Activated CD4-positive, alpha-beta memory T cell treated with anti-CD3 and anti-CD28 coated beads, Interleukin-2, amount 10 ng/mL, durations not matched to agents 7 days and 5 days (primary cell): ENCODE measurements at regions not wholly inside any gene's neighbourhood (a gene's known extent, or its start where the extent isn't known, plus 50 kb on each side); places are given as distances from the start of the nearest gene placed in this dataset.

Experiments
- CTCF ChIA-PET: fragments of 350-600 bp; sonication (Branson Sonifier 250); formaldehyde crosslinking; loops from one replicate; lab custom pipeline; 2021; ENCODE audit warnings: antibody characterized with exemption, inconsistent platforms; lab: Charles Lee
- POLR2A ChIA-PET: fragments of 350-600 bp; sonication (Branson Sonifier 250); formaldehyde crosslinking; loops from one replicate; lab custom pipeline; 2021; ENCODE audit warnings: antibody characterized with exemption; lab: Charles Lee
- DNase-seq: peaks from one replicate; pipeline ENCODE4 v3.0.0-alpha.2; 2020
- H3K27ac Mint-ChIP-seq: one replicate; pipeline ENCODE4 v1.8.0; 2021; ENCODE audit warnings: mild to moderate bottlenecking, mixed read lengths
- H3K27me3 Mint-ChIP-seq: one replicate; pipeline ENCODE4 v1.8.0; 2021; ENCODE audit warnings: mixed read lengths
- H3K36me3 Mint-ChIP-seq: one replicate; pipeline ENCODE4 v1.8.0; 2021; ENCODE audit warnings: low read depth, mixed read lengths
- H3K4me1 Mint-ChIP-seq: one replicate; pipeline ENCODE4 v1.8.0; 2021; ENCODE audit warnings: mixed read lengths
- H3K4me3 Mint-ChIP-seq: one replicate; pipeline ENCODE4 v1.8.0; 2021; ENCODE audit warnings: mild to moderate bottlenecking, mixed read lengths
- H3K9me3 Mint-ChIP-seq: one replicate; pipeline ENCODE4 v1.8.0; 2021; ENCODE audit warnings: mixed read lengths

DNA sequence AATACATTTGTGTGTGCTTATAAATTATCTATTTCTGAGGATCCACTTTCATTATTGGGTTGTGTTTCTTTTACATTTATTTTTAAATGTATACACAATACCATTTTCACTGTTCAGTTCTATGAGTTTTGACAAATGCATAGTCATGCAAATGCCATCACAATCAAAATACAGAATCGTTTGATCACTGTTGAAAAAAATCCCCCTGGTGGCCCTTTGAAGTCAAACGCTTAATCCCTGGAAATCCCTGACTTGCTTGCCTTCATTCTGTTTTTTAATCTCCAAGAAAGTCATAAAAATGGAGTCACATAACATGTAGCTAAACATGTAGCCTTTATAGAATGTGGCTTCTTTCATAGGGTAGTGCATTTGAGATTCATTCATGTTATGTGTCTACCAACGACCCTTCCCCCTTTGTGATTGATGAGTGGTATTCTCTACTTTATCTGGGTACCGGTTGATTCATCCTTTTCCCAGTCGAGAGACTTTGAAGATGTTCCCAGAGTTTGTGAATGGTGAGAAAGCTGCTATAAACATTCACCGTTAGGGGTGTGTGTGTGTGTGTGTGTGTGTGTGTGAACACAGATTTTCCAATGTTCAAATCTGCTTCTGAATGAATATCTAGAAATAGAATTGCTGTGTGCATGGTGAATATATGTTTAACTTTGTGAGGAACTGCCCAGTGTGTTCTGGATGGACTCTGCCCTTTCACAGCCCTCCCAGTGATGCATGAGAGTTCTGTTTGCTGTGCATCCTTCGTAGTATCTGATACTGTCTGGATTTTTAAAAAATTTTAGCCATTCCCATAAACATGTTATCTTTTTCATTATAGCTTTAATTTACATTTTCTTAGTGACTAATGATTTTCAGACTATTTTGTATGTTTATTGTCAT is 173.6 kb downstream of the GALR1 start:
- peaks cover 6% of the 10 kb centered on the region for H3K27me3 Mint-ChIP-seq
- no peaks in the 10 kb centered on the region for H3K4me1 Mint-ChIP-seq
- no peak overlapping the region for H3K27ac Mint-ChIP-seq
- ChIA-PET POLR2A (no interaction called here), CTCF (no interaction called here)
- H3K36me3 Mint-ChIP-seq: no peaks in the 10 kb centered on the region
- no peak for DNase-seq
- no peak overlapping the region for H3K4me3 Mint-ChIP-seq
- H3K9me3 Mint-ChIP-seq: no peaks in the 10 kb centered on the region

DNA sequence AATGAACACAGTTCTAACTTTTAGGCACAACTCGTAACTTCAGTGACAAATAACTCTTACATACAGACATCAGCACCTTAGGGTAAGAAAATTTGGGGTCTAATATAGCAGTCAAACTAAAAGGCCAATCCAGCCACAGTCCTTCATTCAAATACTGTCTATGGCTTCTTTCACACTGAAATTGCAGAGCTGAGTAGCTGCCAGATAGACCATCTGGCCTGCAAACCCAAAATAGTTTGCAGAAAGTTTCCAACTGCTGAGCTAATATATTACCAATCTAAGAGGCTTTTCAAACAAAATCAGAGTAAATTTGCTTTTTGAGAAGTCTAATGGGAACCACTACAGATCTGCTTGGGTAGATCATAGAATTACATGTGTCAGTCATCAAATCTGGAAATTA is 183.4 kb downstream of the GALR1 start:
- no peak for DNase-seq
- H3K27ac Mint-ChIP-seq: no peak overlapping the region
- ChIA-PET POLR2A (no interaction called here), CTCF (no interaction called here)
- H3K4me1 Mint-ChIP-seq: no peaks in the 10 kb centered on the region
- peaks cover 18% of the 10 kb centered on the region for H3K27me3 Mint-ChIP-seq
- H3K4me3 Mint-ChIP-seq: no peak overlapping the region
- H3K9me3 Mint-ChIP-seq: no peaks in the 10 kb centered on the region
- no peaks in the 10 kb centered on the region for H3K36me3 Mint-ChIP-seq

- no peaks in the 10 kb centered on the region for H3K9me3 Mint-ChIP-seq
- ChIA-PET CTCF (no interaction called here), POLR2A (no interaction called here)
- H3K4me3 Mint-ChIP-seq: no peak overlapping the region
- H3K36me3 Mint-ChIP-seq: no peaks in the 10 kb centered on the region
- H3K27ac Mint-ChIP-seq: no peak overlapping the region
- DNase-seq: no peak
- no peaks in the 10 kb centered on the region for H3K4me1 Mint-ChIP-seq
- peaks cover 7% of the 10 kb centered on the region for H3K27me3 Mint-ChIP-seq
Measured at GRCh38 chr18:77439888-77440287, 190.2 kb downstream of the GALR1 start.

- no peaks in the 10 kb centered on the region for H3K4me1 Mint-ChIP-seq
- no peaks in the 10 kb centered on the region for H3K9me3 Mint-ChIP-seq
- H3K4me3 Mint-ChIP-seq: no peak overlapping the region
- peaks cover 6% of the 10 kb centered on the region for H3K27me3 Mint-ChIP-seq
- CTCF ChIA-PET: no interaction called here
- no peak overlapping the region for H3K27ac Mint-ChIP-seq
- H3K36me3 Mint-ChIP-seq: no peaks in the 10 kb centered on the region
- no peak for DNase-seq
- POLR2A ChIA-PET: no interaction called here
Measured at GRCh38 chr18:77442393-77442792, 192.7 kb downstream of the GALR1 start.

GRCh38 chr18:77444385-77444784 is 194.7 kb downstream of the GALR1 start:
- H3K27ac Mint-ChIP-seq: no peak overlapping the region
- no peaks in the 10 kb centered on the region for H3K4me1 Mint-ChIP-seq
- no peaks in the 10 kb centered on the region for H3K9me3 Mint-ChIP-seq
- POLR2A ChIA-PET: no interaction called here
- no peak overlapping the region for H3K4me3 Mint-ChIP-seq
- CTCF ChIA-PET: no interaction called here
- H3K36me3 Mint-ChIP-seq: no peaks in the 10 kb centered on the region
- DNase-seq: no peak
- peaks cover 11% of the 10 kb centered on the region for H3K27me3 Mint-ChIP-seq

DNA sequence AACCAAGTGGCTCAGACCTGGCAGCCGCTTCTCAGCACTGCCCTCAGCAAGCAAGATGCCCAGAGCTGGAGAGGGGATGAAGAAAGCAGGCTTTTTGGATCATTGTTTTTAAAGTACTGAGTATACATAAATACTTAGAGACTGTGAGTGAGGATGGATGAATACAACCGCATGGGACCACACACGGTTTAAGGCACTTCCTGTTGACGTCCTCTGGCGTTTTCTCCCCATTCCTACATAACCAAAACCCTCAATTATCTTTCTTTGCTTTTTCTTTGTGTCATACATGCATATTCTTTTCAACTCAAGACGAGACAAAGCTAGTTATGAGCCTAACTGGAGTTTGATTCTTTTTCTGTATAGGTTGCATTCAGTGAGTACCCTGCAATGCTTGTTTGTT is 198.4 kb downstream of the GALR1 start:
- H3K36me3 Mint-ChIP-seq: no peaks in the 10 kb centered on the region
- ChIA-PET CTCF (no interaction called here), POLR2A (no interaction called here)
- H3K4me3 Mint-ChIP-seq: no peak overlapping the region
- no peak for DNase-seq
- H3K9me3 Mint-ChIP-seq: no peaks in the 10 kb centered on the region
- H3K27me3 Mint-ChIP-seq: peaks cover 21% of the 10 kb centered on the region
- H3K27ac Mint-ChIP-seq: no peak overlapping the region
- no peaks in the 10 kb centered on the region for H3K4me1 Mint-ChIP-seq

- Mint-ChIP-seq H3K36me3 (no peaks in the 10 kb centered on the region), H3K4me1 (no peaks in the 10 kb centered on the region), H3K27me3 (peaks cover 15% of the 10 kb centered on the region), H3K27ac (no peak overlapping the region), H3K4me3 (no peak overlapping the region), H3K9me3 (no peaks in the 10 kb centered on the region)
- ChIA-PET CTCF (no interaction called here), POLR2A (no interaction called here)
- DNase-seq: no peak
Measured at GRCh38 chr18:77455004-77455403, 205.4 kb downstream of the GALR1 start.

GRCh38 chr18:77457681-77458080 is 208.0 kb downstream of the GALR1 start:
- peaks cover 10% of the 10 kb centered on the region for H3K27me3 Mint-ChIP-seq
- POLR2A ChIA-PET: no interaction called here
- H3K9me3 Mint-ChIP-seq: no peaks in the 10 kb centered on the region
- CTCF ChIA-PET: no interaction called here
- H3K27ac Mint-ChIP-seq: no peak overlapping the region
- H3K4me3 Mint-ChIP-seq: no peak overlapping the region
- no peaks in the 10 kb centered on the region for H3K4me1 Mint-ChIP-seq
- DNase-seq: no peak
- H3K36me3 Mint-ChIP-seq: no peaks in the 10 kb centered on the region

- no peak for DNase-seq
- no peaks in the 10 kb centered on the region for H3K36me3 Mint-ChIP-seq
- ChIA-PET CTCF (no interaction called here), POLR2A (no interaction called here)
- no peaks in the 10 kb centered on the region for H3K9me3 Mint-ChIP-seq
- peaks cover 16% of the 10 kb centered on the region for H3K27me3 Mint-ChIP-seq
- H3K4me1 Mint-ChIP-seq: no peaks in the 10 kb centered on the region
- no peak overlapping the region for H3K27ac Mint-ChIP-seq
- no peak overlapping the region for H3K4me3 Mint-ChIP-seq
Measured at GRCh38 chr18:77461062-77461688, 211.5 kb downstream of the GALR1 start.

- CTCF ChIA-PET: no interaction called here
- H3K9me3 Mint-ChIP-seq: no peaks in the 10 kb centered on the region
Measured at GRCh38 chr18:77464917-77465316, 215.3 kb downstream of the GALR1 start.

GRCh38 chr18:77466890-77467289 is 217.2 kb downstream of the GALR1 start:
- CTCF ChIA-PET: no interaction called here
- no peak for DNase-seq
- H3K27me3 Mint-ChIP-seq: peaks cover 30% of the 10 kb centered on the region
- no peaks in the 10 kb centered on the region for H3K4me1 Mint-ChIP-seq
- H3K36me3 Mint-ChIP-seq: no peaks in the 10 kb centered on the region
- POLR2A ChIA-PET: no interaction called here
- H3K4me3 Mint-ChIP-seq: no peak overlapping the region
- no peak overlapping the region for H3K27ac Mint-ChIP-seq
- H3K9me3 Mint-ChIP-seq: no peaks in the 10 kb centered on the region

More at GRCh38 chr18:77464917-77465316, 215.3 kb downstream of the GALR1 start:
- H3K27me3 Mint-ChIP-seq: peaks cover 29% of the 10 kb centered on the region
- no peaks in the 10 kb centered on the region for H3K36me3 Mint-ChIP-seq
- H3K27ac Mint-ChIP-seq: no peak overlapping the region
- no peak overlapping the region for H3K4me3 Mint-ChIP-seq
- POLR2A ChIA-PET: no interaction called here
- no peaks in the 10 kb centered on the region for H3K4me1 Mint-ChIP-seq
- no peak for DNase-seq

DNA sequence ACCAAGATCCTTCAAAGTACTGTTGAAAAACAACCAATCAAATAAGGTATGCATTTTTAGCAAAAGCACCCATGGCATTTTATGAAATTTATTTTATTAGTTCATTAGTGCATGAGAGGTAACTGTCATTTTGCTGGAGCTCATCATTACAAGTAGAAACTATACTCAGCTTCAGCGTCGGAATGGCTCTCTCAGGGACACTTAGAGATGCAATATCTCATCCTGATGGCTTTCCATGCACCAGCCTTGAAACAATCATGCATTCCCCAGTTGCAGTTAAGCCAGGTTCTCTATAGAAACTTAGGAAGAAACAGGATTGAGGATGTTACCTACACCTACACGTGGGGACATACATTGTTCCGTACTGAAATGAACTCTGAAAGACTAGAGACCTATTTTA is 219.5 kb downstream of the GALR1 start:
- ChIA-PET CTCF (no interaction called here), POLR2A (no interaction called here)
- DNase-seq: no peak
- Mint-ChIP-seq H3K36me3 (no peaks in the 10 kb centered on the region), H3K27ac (no peak overlapping the region), H3K4me1 (no peaks in the 10 kb centered on the region), H3K4me3 (no peak overlapping the region), H3K27me3 (peaks cover 21% of the 10 kb centered on the region), H3K9me3 (no peaks in the 10 kb centered on the region)

GRCh38 chr18:77470569-77471413 is 221.1 kb downstream of the GALR1 start:
- CTCF ChIA-PET: no interaction called here
- H3K4me3 Mint-ChIP-seq: no peak overlapping the region
- H3K9me3 Mint-ChIP-seq: no peaks in the 10 kb centered on the region
- POLR2A ChIA-PET: no interaction called here
- no peak overlapping the region for H3K27ac Mint-ChIP-seq
- DNase-seq: no peak
- no peaks in the 10 kb centered on the region for H3K36me3 Mint-ChIP-seq
- no peaks in the 10 kb centered on the region for H3K4me1 Mint-ChIP-seq
- H3K27me3 Mint-ChIP-seq: peaks cover 22% of the 10 kb centered on the region
